NCI-H1092 (cell line): ENCODE measurements at regions not wholly inside any gene's neighbourhood (a gene's known extent, or its start where the extent isn't known, plus 50 kb on each side); places are given as distances from the start of the nearest gene placed in this dataset.
"Not testable (repeated sequence)": the region's sequence is repeated elsewhere in the genome, so short reads cannot be mapped to it uniquely, and the experiment has no call there.

ENCODE experiments used
- DNase-seq: peaks from one replicate; lab custom pipeline; 2025; lab: John Stamatoyannopoulos, UW

DNA sequence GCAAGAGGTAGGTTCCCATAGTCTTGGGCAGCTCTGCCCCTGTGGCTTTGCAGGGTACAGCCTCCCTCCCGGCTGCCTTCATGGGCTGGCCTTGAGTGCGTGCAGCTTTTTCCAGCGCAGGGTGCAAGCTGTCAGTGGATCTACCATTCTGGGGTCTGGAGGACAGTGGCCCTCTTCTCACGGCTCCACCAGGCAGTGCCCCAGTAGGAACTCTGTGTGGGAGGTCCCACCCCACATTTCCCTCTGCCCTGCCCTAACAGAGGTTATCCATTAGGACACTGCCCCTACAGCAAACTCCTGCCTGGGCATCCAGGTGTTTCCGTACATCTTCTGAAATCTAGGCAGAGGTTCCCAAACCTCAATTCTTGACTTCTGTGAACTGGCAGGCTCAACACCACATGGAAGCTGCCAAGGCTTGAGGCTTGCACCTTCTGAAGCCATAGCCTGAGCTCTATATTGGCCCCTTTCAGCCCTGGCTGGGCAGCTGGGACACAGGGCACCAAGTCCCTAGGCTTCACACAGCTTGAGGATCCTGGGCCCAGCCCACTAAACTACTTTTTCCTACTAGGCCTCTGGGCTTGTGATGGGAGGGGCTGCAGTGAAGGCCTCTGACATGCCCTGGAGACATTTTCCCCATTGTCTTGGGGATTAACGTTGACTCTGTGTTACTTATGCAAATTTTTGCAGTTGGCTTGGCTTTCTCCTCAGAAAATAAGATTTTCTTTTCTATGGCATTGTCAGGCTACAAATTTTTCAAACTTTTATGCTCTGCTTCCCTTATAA, 482.7 kb downstream of the CNTN3 start:
- not testable (repeated sequence) for DNase-seq

GRCh38 chr3:74129611-74130010, 484.8 kb downstream of the CNTN3 start:
- DNase-seq, result no peak

- DNase-seq, result no peak
These were observed 485.4 kb downstream of the CNTN3 start for GRCh38 chr3:74129056-74129455.

DNA sequence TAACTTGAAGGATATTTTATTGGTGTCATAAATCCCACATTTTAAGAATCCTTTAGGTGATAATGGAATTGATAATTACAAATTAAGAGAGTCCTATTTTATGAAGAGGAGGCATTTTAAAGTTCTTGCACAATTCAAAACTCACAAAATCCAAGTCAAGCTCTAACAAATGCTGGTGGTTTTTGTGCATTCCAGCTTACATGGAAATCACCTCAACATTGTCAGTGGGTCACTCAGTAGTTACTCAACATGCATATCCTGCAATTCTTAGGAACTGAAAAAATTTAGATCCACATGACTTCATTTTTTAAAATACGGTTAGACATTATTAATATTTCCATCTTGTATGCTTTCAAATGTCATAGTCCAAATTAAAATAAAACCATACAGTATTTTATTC, 487.2 kb downstream of the CNTN3 start:
- DNase-seq, result no peak

- DNase-seq, result no peak
These were observed 489.7 kb downstream of the CNTN3 start for GRCh38 chr3:74124782-74125181.

DNA sequence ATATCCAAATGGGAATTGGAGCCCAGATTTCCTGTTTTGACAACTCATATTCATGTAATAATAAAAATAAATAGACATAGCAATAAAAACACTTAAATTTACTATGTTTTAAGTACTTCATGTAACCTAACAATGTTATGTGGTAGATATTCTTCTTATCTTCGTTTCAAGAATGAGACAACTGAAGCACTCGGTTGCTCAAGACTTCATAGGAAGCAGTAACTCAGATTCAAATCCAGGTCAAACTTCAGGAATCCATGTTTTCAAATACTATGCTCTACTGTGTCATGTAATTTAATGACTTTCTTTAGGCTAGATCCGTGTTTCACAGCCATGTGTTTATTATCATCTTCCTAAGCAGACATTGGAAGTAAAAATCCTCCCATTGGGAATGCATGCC, 492.2 kb downstream of the CNTN3 start:
- DNase-seq, result no peak

DNA sequence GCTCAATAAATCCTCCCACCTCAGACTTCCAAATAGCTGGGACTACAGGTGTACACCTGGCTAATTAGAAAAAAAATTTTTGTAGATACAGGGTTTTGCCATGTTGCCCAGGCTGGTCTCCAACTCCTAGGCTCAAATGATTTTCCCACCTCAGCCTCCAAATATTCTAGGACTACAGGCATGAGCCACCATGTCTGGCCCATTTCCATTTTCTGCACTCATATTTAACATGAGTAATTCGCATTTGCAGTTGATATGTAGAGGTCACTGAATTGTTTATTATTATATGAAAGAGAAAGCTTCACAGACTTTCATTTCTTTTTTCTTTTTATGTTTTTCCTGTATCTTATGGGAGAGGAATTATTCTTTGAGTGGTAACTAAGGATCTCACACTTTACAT, 492.7 kb downstream of the CNTN3 start:
- DNase-seq, result no peak

GRCh38 chr3:74119221-74119620, 494.5 kb upstream of the PDZRN3 start:
- no peak for DNase-seq

- no peak for DNase-seq
These were observed 491.2 kb upstream of the PDZRN3 start for GRCh38 chr3:74115906-74116305.

DNA sequence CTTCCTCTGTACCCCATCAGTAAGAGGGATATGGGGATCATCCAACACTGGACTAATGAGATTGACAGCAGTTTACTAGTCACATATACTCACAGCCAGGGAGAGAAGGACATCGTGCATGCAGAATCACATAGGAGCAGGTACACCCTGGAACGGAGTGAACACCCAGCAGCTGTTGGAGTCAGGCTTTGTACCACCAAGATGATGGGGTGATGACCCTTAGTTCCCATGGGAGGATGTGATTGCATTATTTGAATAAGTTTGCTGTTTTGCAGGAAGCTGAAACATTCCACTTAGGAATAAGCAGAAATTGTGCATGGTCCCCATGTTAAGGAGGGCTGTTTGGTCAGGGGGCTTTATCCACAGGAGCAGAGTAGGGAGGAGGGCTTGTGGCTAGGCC, 482.7 kb upstream of the PDZRN3 start:
- DNase-seq, result no peak

GRCh38 chr3:74106925-74107324, 482.2 kb upstream of the PDZRN3 start:
- no peak for DNase-seq

GRCh38 chr3:74091204-74091603, 466.5 kb upstream of the PDZRN3 start:
- no peak for DNase-seq

DNA sequence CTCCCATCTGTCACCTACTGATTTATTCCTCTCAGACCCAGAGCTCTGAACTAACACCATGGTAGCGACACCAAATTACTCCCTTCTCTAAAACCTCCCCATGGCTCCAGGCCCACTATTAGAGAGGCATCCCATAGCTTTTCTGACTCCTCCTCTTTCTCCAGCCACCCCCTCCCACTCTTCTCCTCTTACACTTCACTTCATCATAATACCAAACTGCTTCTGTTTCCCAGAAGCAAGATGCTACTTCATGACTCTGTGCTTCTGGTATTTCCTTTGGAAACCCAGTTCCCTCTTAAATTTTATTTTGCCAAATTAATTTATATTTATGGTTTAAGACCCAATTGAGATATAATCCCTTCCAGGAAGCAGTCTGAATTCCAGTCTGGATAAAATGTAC, 465.1 kb upstream of the PDZRN3 start:
- no peak for DNase-seq

DNA sequence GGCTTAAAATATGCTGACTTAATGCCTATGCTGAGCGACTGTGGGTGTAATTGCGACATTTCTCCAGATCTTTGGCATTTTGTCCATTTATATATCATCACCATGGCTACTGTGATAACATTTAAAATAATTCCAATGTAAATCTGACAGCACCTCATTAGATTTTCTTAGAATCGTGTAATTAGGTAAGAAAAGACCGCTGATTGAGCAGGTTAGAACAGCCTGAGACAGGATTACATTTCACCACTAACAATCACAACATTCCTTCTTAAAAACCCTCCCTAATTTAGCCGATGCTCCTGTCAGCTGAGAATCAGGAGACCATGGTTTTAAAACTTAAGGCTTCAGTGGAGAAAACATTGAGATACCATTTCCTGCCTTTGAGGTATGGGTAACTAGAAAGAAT, 455.3 kb upstream of the PDZRN3 start:
- DNase-seq, result no peak

DNA sequence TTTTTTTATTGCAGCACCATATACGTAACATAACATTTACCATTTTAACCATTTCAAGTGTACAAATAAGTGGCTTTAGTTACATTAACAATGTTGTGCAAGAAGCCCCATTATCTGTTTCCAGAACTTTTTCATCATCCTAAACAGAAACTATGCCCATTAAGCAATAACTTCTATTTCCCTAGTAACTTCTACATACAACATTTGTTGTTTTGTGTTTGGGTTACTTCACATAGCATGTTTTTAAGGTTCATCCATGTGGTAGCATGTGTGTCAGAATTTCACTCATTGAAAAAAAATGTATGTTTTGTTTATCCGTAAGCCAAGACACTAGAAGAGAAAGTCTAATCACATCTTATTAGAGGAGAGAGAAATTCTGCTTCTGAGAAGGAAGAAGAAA, 450.5 kb upstream of the PDZRN3 start:
- DNase-seq, result no peak

- DNase-seq, result no peak
These were observed 450.0 kb upstream of the PDZRN3 start for GRCh38 chr3:74074700-74075099.

GRCh38 chr3:74067296-74067695, 442.6 kb upstream of the PDZRN3 start:
- DNase-seq, result peak; percentile 12

- DNase-seq, result no peak
These were observed 441.7 kb upstream of the PDZRN3 start for GRCh38 chr3:74066456-74066855.

DNA sequence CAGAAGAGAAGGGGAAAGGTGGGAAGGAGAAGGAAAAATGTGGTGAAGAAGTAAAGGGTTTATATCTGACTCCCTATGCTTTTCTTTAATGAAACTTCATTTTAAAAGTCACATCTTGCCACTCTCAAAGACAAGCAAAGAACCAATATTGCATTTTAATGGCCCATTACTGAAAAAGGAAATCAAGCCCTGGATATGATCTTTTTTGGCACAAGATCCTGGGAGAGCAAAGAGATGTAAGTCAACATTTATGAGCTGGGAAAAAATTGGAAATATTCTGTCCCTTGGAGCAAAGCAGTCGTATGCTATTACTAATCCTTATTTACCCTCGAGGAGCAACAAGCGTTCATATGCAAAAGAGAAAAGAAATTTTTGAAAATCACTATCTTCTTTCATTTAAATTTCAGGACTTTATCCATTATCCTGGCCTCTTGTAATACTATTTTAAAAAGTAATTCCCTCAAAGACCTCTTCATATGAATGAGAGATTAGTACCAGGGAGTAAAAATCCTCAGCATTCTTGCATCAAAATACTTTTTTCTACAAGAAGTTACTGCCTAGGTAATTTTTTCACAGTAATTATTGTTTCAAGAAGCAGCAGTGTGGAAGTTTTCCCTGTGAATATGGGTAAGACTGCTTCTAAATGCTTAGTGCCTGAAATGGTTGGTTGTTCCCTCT, 435.3 kb upstream of the PDZRN3 start:
- DNase-seq, result no peak

DNA sequence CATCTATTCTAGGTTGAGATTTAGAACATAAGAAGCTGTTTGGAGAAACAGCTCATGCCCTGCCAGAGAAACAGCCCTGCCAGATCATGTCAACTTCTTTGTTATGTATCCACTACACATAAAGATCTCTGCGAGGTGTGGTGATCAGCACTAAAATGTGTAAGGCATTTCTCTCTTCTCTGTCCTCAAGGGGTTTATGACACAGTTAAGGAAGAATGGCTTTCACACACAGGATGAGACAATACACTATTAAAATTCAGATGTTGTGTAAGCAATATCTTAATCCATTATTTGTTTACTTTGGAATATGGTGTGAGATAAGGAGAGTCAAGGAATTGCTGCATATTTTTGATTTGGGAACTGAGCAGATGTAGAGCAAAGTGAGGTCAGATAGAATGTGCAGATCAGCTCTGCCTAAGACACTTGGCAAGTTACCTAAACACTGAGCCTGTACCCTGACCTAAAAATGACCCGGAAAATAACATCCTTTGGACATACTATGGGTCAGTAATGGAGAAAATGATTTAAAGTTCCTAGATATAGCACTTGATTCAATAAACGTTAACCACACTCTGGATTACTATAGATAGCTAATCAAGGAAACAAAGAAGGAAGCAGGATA, 434.7 kb upstream of the PDZRN3 start:
- DNase-seq, result no peak

DNA sequence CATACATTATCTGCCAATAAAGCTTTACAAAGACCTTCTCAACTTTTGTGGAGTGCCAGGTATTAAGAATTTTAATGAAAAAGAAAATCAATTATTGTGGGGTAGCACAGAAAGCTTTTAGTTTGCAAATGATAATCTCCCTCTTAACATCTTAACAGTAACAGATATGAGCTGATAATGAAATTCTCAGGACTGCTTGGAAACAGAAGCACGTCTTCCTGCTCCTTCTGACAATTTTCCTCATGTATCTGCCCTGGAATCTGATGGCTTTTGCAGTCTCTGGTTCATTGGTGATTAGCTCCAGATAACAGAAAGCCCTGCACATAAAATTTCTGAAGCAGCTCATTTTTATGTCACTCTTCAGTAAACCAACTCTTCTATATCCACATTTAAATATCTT, 432.4 kb upstream of the PDZRN3 start:
- DNase-seq, result no peak

DNA sequence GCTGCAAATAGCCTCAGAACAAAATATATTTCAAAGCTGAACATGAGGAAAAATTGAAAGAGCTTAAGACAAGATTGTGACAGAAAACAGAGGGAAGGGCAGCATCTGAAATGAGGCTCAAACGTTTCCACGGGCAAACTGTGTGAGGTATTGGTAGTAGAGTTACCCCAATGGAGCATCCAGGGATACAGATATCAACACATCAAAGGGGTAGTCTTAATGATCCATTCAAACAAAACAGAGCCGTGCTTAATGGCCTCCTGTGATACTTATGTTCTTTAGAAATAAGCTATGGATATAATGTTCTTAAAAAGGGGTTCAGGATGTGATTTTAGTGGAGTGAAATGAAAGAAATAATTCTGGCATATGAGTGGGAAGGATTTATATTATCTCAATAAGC, 430.3 kb upstream of the PDZRN3 start:
- no peak for DNase-seq

DNA sequence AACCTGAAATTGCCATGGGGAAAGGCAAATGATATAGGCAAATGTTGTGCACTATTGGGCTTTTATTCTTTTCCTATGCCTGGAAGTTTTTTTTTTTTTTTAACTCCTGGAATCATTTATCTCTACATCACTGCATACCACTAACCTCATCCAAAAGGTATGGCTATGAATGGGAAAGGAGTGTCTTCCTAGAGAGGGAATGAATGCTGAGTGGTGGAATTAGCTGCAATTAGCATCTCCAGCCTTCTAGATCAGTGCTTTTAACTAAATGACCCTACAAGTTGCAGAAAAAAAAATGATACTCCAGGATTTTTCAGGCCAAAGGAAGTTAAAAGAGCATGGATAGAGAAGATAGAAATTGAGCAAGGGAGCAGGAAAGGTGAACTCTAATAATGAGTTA, 429.8 kb upstream of the PDZRN3 start:
- no peak for DNase-seq
